ENCODE measurements at regions not wholly inside any gene's neighbourhood (a gene's known extent, or its start where the extent isn't known, plus 50 kb on each side); places are given as distances from the start of the nearest gene placed in this dataset.

- no peaks in the 10 kb centered on the region for H3K9me3 ChIP-seq (ENCODE audit: control insufficient read depth, insufficient read depth, low read depth, low read length)
- no peaks in the 10 kb centered on the region for H3K79me2 ChIP-seq (ENCODE audit: control insufficient read depth, insufficient read depth, low read length)
- H3K36me3 ChIP-seq (ENCODE audit: control insufficient read depth, insufficient read depth, low read length) = no peaks in the 10 kb centered on the region
- no peak overlapping the region for H2AFZ ChIP-seq (ENCODE audit: low read length)
- no peak overlapping the region for H3K4me3 ChIP-seq (replicated peaks in 1 of 4; ENCODE audit: control extremely low read depth in 1 of 4, insufficient read depth in 1 of 4, low read depth in 3 of 4, low read length in 4 of 4)
- no peak overlapping the region for H3K4me2 ChIP-seq (ENCODE audit: extremely low read depth, insufficient read depth, low read length)
- no peak overlapping the region for H3K9ac ChIP-seq (ENCODE audit: insufficient read depth, low read length)
- no peaks in the 10 kb centered on the region for H4K20me1 ChIP-seq (ENCODE audit: control insufficient read depth, extremely low read depth, insufficient read depth, low read length)
- H3K27ac ChIP-seq (ENCODE audit: insufficient read depth, low read length) = no peak overlapping the region
- no peaks in the 10 kb centered on the region for H3K4me1 ChIP-seq (ENCODE audit: control insufficient read depth, extremely low read depth, insufficient read depth, low read length)
- no peaks in the 10 kb centered on the region for H3K27me3 ChIP-seq (ENCODE audit: control insufficient read depth, insufficient read depth, low read length)
- DNase-seq (ENCODE audit: low read depth in 2 of 2) = no peak
- TF ChIP-seq EZH2 (IDR thresholded peaks at IDR 0.05; ENCODE audit: low read length, missing control alignments) (no peak), CTCF (conservative IDR thresholded peaks at IDR 0.05 in 1 of 2, IDR thresholded peaks at IDR 0.05 in 1 of 2; ENCODE audit: low read depth in 1 of 2, low read length in 2 of 2) (no peak)
Measured at GRCh38 chr9:2253636-2254580, 238.8 kb downstream of the SMARCA2 start.

- Histone ChIP-seq H3K9me3 (ENCODE audit: control insufficient read depth, insufficient read depth, low read depth, low read length) (no peaks in the 10 kb centered on the region), H3K9ac (ENCODE audit: insufficient read depth, low read length) (no peak overlapping the region), H3K4me3 (replicated peaks in 1 of 4; ENCODE audit: control extremely low read depth in 1 of 4, insufficient read depth in 1 of 4, low read depth in 3 of 4, low read length in 4 of 4) (no peak overlapping the region), H3K27ac (ENCODE audit: insufficient read depth, low read length) (no peak overlapping the region), H3K27me3 (ENCODE audit: control insufficient read depth, insufficient read depth, low read length) (no peaks in the 10 kb centered on the region), H3K36me3 (ENCODE audit: control insufficient read depth, insufficient read depth, low read length) (no peaks in the 10 kb centered on the region), H3K4me1 (ENCODE audit: control insufficient read depth, extremely low read depth, insufficient read depth, low read length) (no peaks in the 10 kb centered on the region), H4K20me1 (ENCODE audit: control insufficient read depth, extremely low read depth, insufficient read depth, low read length) (no peaks in the 10 kb centered on the region), H3K4me2 (ENCODE audit: extremely low read depth, insufficient read depth, low read length) (no peak overlapping the region), H2AFZ (ENCODE audit: low read length) (no peak overlapping the region), H3K79me2 (ENCODE audit: control insufficient read depth, insufficient read depth, low read length) (no peaks in the 10 kb centered on the region)
- no peak for TF ChIP-seq EZH2 (IDR thresholded peaks at IDR 0.05; ENCODE audit: low read length, missing control alignments)
- no peak for TF ChIP-seq CTCF (conservative IDR thresholded peaks at IDR 0.05 in 1 of 2, IDR thresholded peaks at IDR 0.05 in 1 of 2; ENCODE audit: low read depth in 1 of 2, low read length in 2 of 2)
- DNase-seq (ENCODE audit: low read depth in 2 of 2) = no peak
Measured at GRCh38 chr9:2255128-2255527, 240.0 kb downstream of the SMARCA2 start.

GRCh38 chr9:2257248-2257929 is 242.2 kb downstream of the SMARCA2 start:
- H3K4me1 ChIP-seq (ENCODE audit: control insufficient read depth, extremely low read depth, insufficient read depth, low read length) = no peaks in the 10 kb centered on the region

More at GRCh38 chr9:2257248-2257929, 242.2 kb downstream of the SMARCA2 start:
- Histone ChIP-seq H3K9me3 (ENCODE audit: control insufficient read depth, insufficient read depth, low read depth, low read length) (no peaks in the 10 kb centered on the region), H3K36me3 (ENCODE audit: control insufficient read depth, insufficient read depth, low read length) (no peaks in the 10 kb centered on the region), H2AFZ (ENCODE audit: low read length) (no peak overlapping the region), H3K4me2 (ENCODE audit: extremely low read depth, insufficient read depth, low read length) (no peak overlapping the region), H3K27me3 (ENCODE audit: control insufficient read depth, insufficient read depth, low read length) (no peaks in the 10 kb centered on the region), H3K79me2 (ENCODE audit: control insufficient read depth, insufficient read depth, low read length) (no peaks in the 10 kb centered on the region), H3K27ac (ENCODE audit: insufficient read depth, low read length) (no peak overlapping the region), H3K9ac (ENCODE audit: insufficient read depth, low read length) (no peak overlapping the region), H3K4me3 (replicated peaks in 1 of 4; ENCODE audit: control extremely low read depth in 1 of 4, insufficient read depth in 1 of 4, low read depth in 3 of 4, low read length in 4 of 4) (no peak overlapping the region), H4K20me1 (ENCODE audit: control insufficient read depth, extremely low read depth, insufficient read depth, low read length) (no peaks in the 10 kb centered on the region)
- DNase-seq (ENCODE audit: low read depth in 2 of 2) = no peak
- TF ChIP-seq EZH2 (IDR thresholded peaks at IDR 0.05; ENCODE audit: low read length, missing control alignments) = no peak
- TF ChIP-seq CTCF (conservative IDR thresholded peaks at IDR 0.05 in 1 of 2, IDR thresholded peaks at IDR 0.05 in 1 of 2; ENCODE audit: low read depth in 1 of 2, low read length in 2 of 2) = no peak

Data from fibroblast of lung (primary cell).